ENCODE measurements at regions not wholly inside any gene's neighbourhood (a gene's known extent, or its start where the extent isn't known, plus 50 kb on each side); places are given as distances from the start of the nearest gene placed in this dataset.

GRCh38 chr5:143481697-143482531 lies 78.4 kb upstream of the NR3C1 start (continued):
- TF ChIP-seq ZNF850 (CRISPR knock-in tag; conservative IDR thresholded peaks at IDR 0.05) (no peak), RAD21 (CRISPR knock-in tag; IDR thresholded peaks at IDR 0.05) (no peak), ZFP62 (CRISPR knock-in tag; IDR thresholded peaks at IDR 0.05) (no peak), ATF7-NPFF (CRISPR knock-in tag; IDR thresholded peaks at IDR 0.05; ENCODE audit: low read depth) (no peak), ZBTB34 (CRISPR knock-in tag; IDR thresholded peaks at IDR 0.05) (no peak), MAF1 (CRISPR knock-in tag; IDR thresholded peaks at IDR 0.05; ENCODE audit: borderline replicate concordance) (no peak), THAP9 (CRISPR knock-in tag; IDR thresholded peaks at IDR 0.05; ENCODE audit: borderline replicate concordance) (no peak), CENPT (CRISPR knock-in tag; IDR thresholded peaks at IDR 0.05; ENCODE audit: low read depth) (no peak), PCBP2 (optimal IDR thresholded peaks at IDR 0.05; ENCODE audit: low read depth, low read length, poor library complexity, severe bottlenecking) (no peak), TBL1XR1 (IDR thresholded peaks at IDR 0.05; ENCODE audit: borderline replicate concordance, low read length, partially characterized antibody) (no peak), WIZ (CRISPR knock-in tag; IDR thresholded peaks at IDR 0.05) (no peak), ZBTB26 (CRISPR knock-in tag; IDR thresholded peaks at IDR 0.05; ENCODE audit: borderline replicate concordance) (no peak), ZNF362 (CRISPR knock-in tag; IDR thresholded peaks at IDR 0.05; ENCODE audit: borderline replicate concordance) (peak; percentile 82), ZNF576 (CRISPR knock-in tag; IDR thresholded peaks at IDR 0.05) (no peak), ESRRA (CRISPR knock-in tag; IDR thresholded peaks at IDR 0.05; ENCODE audit: low read depth) (no peak), EHMT2 (IDR thresholded peaks at IDR 0.05; ENCODE audit: borderline replicate concordance, low read depth, low read length) (peak; percentile 74; the same call in 1 of the 2 replicates), ZFP91 (CRISPR knock-in tag; IDR thresholded peaks at IDR 0.05; ENCODE audit: borderline replicate concordance) (no peak), EEA1 (CRISPR knock-in tag; IDR thresholded peaks at IDR 0.05; ENCODE audit: borderline replicate concordance) (no peak), ZNF414 (CRISPR knock-in tag; IDR thresholded peaks at IDR 0.05) (no peak)

Measured in HepG2 (cell line).